ENCODE measurements at regions not wholly inside any gene's neighbourhood (a gene's known extent, or its start where the extent isn't known, plus 50 kb on each side); places are given as distances from the start of the nearest gene placed in this dataset.

DNA sequence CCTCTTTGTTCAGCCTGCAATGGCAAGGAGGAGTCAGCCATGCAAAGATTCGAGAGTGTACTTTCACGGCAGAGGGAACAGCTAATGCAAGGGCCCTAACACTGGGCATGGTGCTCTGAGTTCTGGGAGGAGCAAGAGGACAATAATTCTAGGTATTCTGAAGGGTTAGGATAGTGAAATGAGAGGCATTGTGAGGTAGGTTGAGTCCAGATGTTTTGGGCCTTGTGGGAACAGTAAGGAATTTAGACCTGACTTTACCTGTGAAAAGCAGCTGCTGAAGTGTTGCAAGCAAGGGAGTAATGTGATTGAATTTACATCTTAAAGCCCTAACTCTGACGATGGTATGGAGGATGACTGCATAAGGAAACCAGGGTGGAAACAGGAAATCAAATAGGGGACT is 211.6 kb downstream of the CNTN3 start:
- CTCF ChIA-PET = no interaction called here
- intact Hi-C loops (cut with micrococcal nuclease; ENCODE audit: unreplicated experiment) = no loop called here
- Mint-ChIP-seq H3K4me3 (ENCODE audit: low read depth, unreplicated experiment) (no peak overlapping the region), H3K9me3 (ENCODE audit: low read depth, unreplicated experiment) (peaks cover 7% of the 10 kb centered on the region), H3K36me3 (ENCODE audit: insufficient read depth, unreplicated experiment) (no peaks in the 10 kb centered on the region), H3K27me3 (ENCODE audit: unreplicated experiment) (no peaks in the 10 kb centered on the region), H3K4me1 (ENCODE audit: low read depth, unreplicated experiment) (no peaks in the 10 kb centered on the region), H3K27ac (ENCODE audit: unreplicated experiment) (no peak overlapping the region)
- TF ChIP-seq, protein P1, sequence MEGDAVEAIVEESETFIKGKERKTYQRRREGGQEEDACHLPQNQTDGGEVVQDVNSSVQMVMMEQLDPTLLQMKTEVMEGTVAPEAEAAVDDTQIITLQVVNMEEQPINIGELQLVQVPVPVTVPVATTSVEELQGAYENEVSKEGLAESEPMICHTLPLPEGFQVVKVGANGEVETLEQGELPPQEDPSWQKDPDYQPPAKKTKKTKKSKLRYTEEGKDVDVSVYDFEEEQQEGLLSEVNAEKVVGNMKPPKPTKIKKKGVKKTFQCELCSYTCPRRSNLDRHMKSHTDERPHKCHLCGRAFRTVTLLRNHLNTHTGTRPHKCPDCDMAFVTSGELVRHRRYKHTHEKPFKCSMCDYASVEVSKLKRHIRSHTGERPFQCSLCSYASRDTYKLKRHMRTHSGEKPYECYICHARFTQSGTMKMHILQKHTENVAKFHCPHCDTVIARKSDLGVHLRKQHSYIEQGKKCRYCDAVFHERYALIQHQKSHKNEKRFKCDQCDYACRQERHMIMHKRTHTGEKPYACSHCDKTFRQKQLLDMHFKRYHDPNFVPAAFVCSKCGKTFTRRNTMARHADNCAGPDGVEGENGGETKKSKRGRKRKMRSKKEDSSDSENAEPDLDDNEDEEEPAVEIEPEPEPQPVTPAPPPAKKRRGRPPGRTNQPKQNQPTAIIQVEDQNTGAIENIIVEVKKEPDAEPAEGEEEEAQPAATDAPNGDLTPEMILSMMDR (IDR thresholded peaks at IDR 0.05; ENCODE audit: unreplicated experiment) = no peak
- DNase-seq = no peak
- no TSS peak for BruUV-seq (replicated peaks)

DNA sequence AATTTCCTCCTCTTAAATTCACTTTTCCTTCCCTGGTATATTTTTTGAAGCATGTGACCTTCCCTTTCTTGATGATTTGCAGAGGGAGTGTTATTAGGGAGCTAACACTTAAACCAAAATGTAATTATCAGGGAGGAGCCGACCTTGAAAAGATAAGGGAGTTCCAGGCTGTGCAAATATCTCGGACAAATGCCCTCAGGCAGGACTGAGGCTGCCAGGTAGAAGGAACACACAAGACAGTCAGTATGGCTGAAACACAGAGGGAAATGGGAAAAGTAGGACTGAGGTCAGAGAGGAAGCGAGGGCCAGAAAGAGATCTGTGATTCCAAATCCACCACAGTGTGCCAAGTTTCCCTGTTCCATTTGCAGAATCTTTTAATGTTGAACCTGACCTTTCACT is 221.0 kb downstream of the CNTN3 start:
- intact Hi-C loops (cut with micrococcal nuclease; ENCODE audit: unreplicated experiment) = no loop called here
- H3K9me3 Mint-ChIP-seq (ENCODE audit: low read depth, unreplicated experiment) = peaks cover 7% of the 10 kb centered on the region
- no TSS peak for BruUV-seq (replicated peaks)
- no peak for DNase-seq
- TF ChIP-seq, protein P1 (IDR thresholded peaks at IDR 0.05; ENCODE audit: unreplicated experiment) = no peak
- H3K4me3 Mint-ChIP-seq (ENCODE audit: low read depth, unreplicated experiment) = no peak overlapping the region
- no peak overlapping the region for H3K27ac Mint-ChIP-seq (ENCODE audit: unreplicated experiment)
- H3K4me1 Mint-ChIP-seq (ENCODE audit: low read depth, unreplicated experiment) = no peaks in the 10 kb centered on the region
- CTCF ChIA-PET = no interaction called here
- no peaks in the 10 kb centered on the region for H3K27me3 Mint-ChIP-seq (ENCODE audit: unreplicated experiment)
- H3K36me3 Mint-ChIP-seq (ENCODE audit: insufficient read depth, unreplicated experiment) = no peaks in the 10 kb centered on the region

DNA sequence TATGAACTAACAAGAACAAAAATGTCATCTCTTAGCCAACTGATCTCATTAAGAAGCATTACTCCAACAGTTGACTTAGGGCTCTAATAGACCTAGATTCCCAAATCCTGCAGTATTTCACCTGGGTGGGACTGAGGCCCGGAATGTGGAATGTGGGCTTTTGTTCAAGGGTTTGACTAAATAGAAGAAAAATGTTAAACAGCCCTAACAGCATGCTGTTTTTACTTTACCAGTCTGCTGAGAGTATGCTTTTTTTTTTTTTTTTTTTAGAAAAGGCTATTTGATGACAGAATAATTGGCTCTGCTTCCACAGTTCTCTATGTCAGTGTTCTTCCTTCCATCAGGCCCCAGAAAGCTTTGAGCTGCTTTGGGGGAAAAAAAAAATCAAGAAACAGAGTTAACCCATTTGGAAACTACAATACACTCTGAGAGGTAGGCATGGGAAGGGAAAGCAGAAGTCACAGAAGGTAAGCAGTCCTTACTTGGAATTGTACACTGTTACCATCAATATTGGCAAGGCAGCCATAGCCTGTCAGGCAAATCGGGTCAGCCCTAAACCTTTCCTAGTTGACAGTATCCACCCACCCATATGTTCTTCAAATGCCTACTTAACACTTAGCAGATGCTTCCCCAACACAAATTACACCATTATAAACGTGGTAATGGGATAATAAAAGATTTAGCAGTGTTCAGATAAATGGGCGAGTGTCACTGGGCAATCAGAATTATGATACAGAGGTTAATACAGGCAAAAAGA is 224.2 kb downstream of the CNTN3 start:
- no peak overlapping the region for H3K27ac Mint-ChIP-seq (ENCODE audit: unreplicated experiment)
- H3K27me3 Mint-ChIP-seq (ENCODE audit: unreplicated experiment) = no peaks in the 10 kb centered on the region
- BruUV-seq (replicated peaks) = no TSS peak
- CTCF ChIA-PET = no interaction called here
- intact Hi-C loops (cut with micrococcal nuclease; ENCODE audit: unreplicated experiment) = no loop called here
- H3K4me3 Mint-ChIP-seq (ENCODE audit: low read depth, unreplicated experiment) = no peak overlapping the region
- peaks cover 9% of the 10 kb centered on the region for H3K9me3 Mint-ChIP-seq (ENCODE audit: low read depth, unreplicated experiment)
- H3K4me1 Mint-ChIP-seq (ENCODE audit: low read depth, unreplicated experiment) = no peaks in the 10 kb centered on the region
- no peaks in the 10 kb centered on the region for H3K36me3 Mint-ChIP-seq (ENCODE audit: insufficient read depth, unreplicated experiment)
- TF ChIP-seq, protein P1 (IDR thresholded peaks at IDR 0.05; ENCODE audit: unreplicated experiment) = no peak
- DNase-seq = no peak

DNA sequence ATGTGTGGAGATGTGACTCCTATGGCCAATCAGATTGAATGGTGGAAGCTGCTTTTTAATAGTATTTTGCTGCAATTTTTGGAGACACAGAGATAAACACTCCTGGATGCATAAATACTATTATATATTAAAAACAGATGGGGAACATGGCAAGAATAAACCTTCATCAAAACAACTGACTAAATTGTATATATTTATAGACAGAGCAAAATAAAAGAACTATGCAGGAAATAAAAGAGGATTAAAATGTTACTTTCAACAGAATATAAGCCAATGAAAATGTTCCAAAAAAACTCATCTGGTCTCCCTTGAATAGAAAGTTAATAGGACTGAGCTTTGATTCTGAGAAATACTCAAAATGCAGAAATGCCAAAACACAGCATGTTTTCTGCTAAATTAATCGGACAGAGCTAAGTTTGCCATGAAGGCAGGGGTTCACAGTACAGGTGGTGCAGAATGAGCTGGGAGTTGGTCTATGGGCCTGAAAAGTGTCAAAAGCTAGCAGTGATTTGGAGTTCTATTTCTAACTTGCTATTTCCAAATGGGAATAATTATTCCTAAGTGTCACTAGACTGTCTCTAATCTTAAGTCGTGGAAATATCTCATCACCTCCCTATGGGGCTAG is 227.2 kb downstream of the CNTN3 start:
- no peak for DNase-seq
- intact Hi-C loops (cut with micrococcal nuclease; ENCODE audit: unreplicated experiment) = no loop called here
- H3K27ac Mint-ChIP-seq (ENCODE audit: unreplicated experiment) = no peak overlapping the region
- H3K9me3 Mint-ChIP-seq (ENCODE audit: low read depth, unreplicated experiment) = peaks cover 5% of the 10 kb centered on the region
- no peaks in the 10 kb centered on the region for H3K36me3 Mint-ChIP-seq (ENCODE audit: insufficient read depth, unreplicated experiment)
- BruUV-seq (replicated peaks) = no TSS peak
- no peak overlapping the region for H3K4me3 Mint-ChIP-seq (ENCODE audit: low read depth, unreplicated experiment)
- H3K4me1 Mint-ChIP-seq (ENCODE audit: low read depth, unreplicated experiment) = no peaks in the 10 kb centered on the region
- no peaks in the 10 kb centered on the region for H3K27me3 Mint-ChIP-seq (ENCODE audit: unreplicated experiment)
- TF ChIP-seq, protein P1 (IDR thresholded peaks at IDR 0.05; ENCODE audit: unreplicated experiment) = no peak
- CTCF ChIA-PET = no interaction called here

Data from Calu3 (cell line).